HEK293 (cell line): ENCODE measurements at regions not wholly inside any gene's neighbourhood (a gene's known extent, or its start where the extent isn't known, plus 50 kb on each side); places are given as distances from the start of the nearest gene placed in this dataset.

Experiments
- CTCF ChIA-PET: fragments of 350-600 bp; formaldehyde crosslinking; extraction: SDS; loops from one replicate; lab custom pipeline; 2021; ENCODE audit warnings: antibody characterized with exemption; lab: Yijun Ruan, JAX
- POLR2A ChIA-PET: fragments of 300-600 bp; formaldehyde crosslinking; extraction: SDS; loops from one replicate; lab custom pipeline; 2020; ENCODE audit warnings: antibody characterized with exemption, inconsistent platforms; lab: Yijun Ruan, JAX
- H3K27ac ChIP-seq: fragments of 200-500 bp; sonication (Bioruptor generic); 2 replicates; pipeline ENCODE4 v1.5.1; 2014; ENCODE audit warnings: low read depth, low read length, control low read depth, inconsistent platforms; ENCODE audit errors: extremely low read depth
- H3K36me3 ChIP-seq, 2 experiments: fragments of 200-500 bp in 1 of 2; sonication (Bioruptor generic) in 1 of 2; 1 replicate in 1 of 2; 2 replicates in 1 of 2; pipeline ENCODE4 v1.5.1; 2014 to 2017; ENCODE audit warnings: inconsistent platforms in 2 of 2, low read length in 2 of 2; ENCODE audit not compliant: control insufficient read depth in 2 of 2, insufficient read depth in 1 of 2
- H3K4me1 ChIP-seq: fragments of 200-500 bp; sonication (Bioruptor generic); 2 replicates; pipeline ENCODE4 v1.5.1; 2014; ENCODE audit warnings: mild to moderate bottlenecking, low read length, inconsistent platforms; ENCODE audit not compliant: control insufficient read depth, insufficient read depth
- H3K4me3 ChIP-seq: 2 replicates; pipeline ENCODE4 v1.5.1; 2011; ENCODE audit warnings: low read depth, mild to moderate bottlenecking, control low read depth, low read length, moderate library complexity
- H3K9me3 ChIP-seq: fragments of 200-500 bp; sonication (Bioruptor generic); 2 replicates; pipeline ENCODE4 v1.5.1; 2014; ENCODE audit warnings: low read depth, low read length, inconsistent platforms; ENCODE audit not compliant: control insufficient read depth, insufficient read depth
- FEZF1 ChIP-seq: fragments of 450-650 bp; formaldehyde crosslinking; IDR thresholded peaks from 2 replicates; pipeline ENCODE4 v1.5.1; 2016; ENCODE audit warnings: missing biosample characterization, missing genetic modification characterization
- SETDB1 ChIP-seq: IDR thresholded peaks from one replicate; pipeline ENCODE4 v1.6.1; 2017; ENCODE audit warnings: mild to moderate bottlenecking, low read length, moderate library complexity, mixed read lengths; ENCODE audit not compliant: insufficient read length
- ZBTB1 ChIP-seq: fragments of 450-650 bp; formaldehyde crosslinking; IDR thresholded peaks from 2 replicates; pipeline ENCODE4 v1.5.1; 2016; ENCODE audit warnings: missing biosample characterization, missing genetic modification characterization
- ZFP41 ChIP-seq: fragments of 450-650 bp; formaldehyde crosslinking; IDR thresholded peaks from 2 replicates; pipeline ENCODE4 v1.5.1; 2016; ENCODE audit warnings: missing biosample characterization, missing genetic modification characterization, borderline replicate concordance
- ZNF138 ChIP-seq: fragments of 450-650 bp; formaldehyde crosslinking; IDR thresholded peaks from 2 replicates; pipeline ENCODE4 v1.5.1; 2016; ENCODE audit warnings: missing biosample characterization, missing genetic modification characterization, borderline replicate concordance
- ZNF174 ChIP-seq: fragments of 450-650 bp; formaldehyde crosslinking; IDR thresholded peaks from 2 replicates; pipeline ENCODE4 v1.5.0; 2017; ENCODE audit warnings: missing biosample characterization, mild to moderate bottlenecking, missing genetic modification characterization
- ZNF211 ChIP-seq: fragments of 450-650 bp; formaldehyde crosslinking; IDR thresholded peaks from 2 replicates; pipeline ENCODE4 v1.5.1; 2016; ENCODE audit warnings: low read depth, missing biosample characterization, missing genetic modification characterization
- ZNF626 ChIP-seq: fragments of 450-650 bp; sonication (Bioruptor Pico); formaldehyde crosslinking; IDR thresholded peaks from 2 replicates; pipeline ENCODE4 v1.5.1; 2018; ENCODE audit warnings: missing biosample characterization, missing genetic modification characterization, inconsistent platforms
- ZNF768 ChIP-seq: fragments of 450-650 bp; formaldehyde crosslinking; IDR thresholded peaks from 2 replicates; pipeline ENCODE4 v1.5.1; 2018; ENCODE audit warnings: missing biosample characterization, mild to moderate bottlenecking, missing genetic modification characterization
- TF ChIP-seq, protein P1 (sequence below): fragments of 450-650 bp; formaldehyde crosslinking; IDR thresholded peaks from 2 replicates; pipeline ENCODE4 v1.5.1; 2016; ENCODE audit warnings: missing biosample characterization, missing genetic modification characterization
- TF ChIP-seq, protein P2 (sequence below): fragments of 450-650 bp; IDR thresholded peaks from 2 replicates; pipeline ENCODE4 v1.5.1; 2018; ENCODE audit warnings: missing biosample characterization, mild to moderate bottlenecking, missing genetic modification characterization
- TF ChIP-seq, protein P3 (sequence below): fragments of 450-650 bp; formaldehyde crosslinking; IDR thresholded peaks from 2 replicates; pipeline ENCODE4 v1.5.1; 2017; ENCODE audit warnings: missing biosample characterization, mild to moderate bottlenecking, missing genetic modification characterization, moderate library complexity

DNA sequence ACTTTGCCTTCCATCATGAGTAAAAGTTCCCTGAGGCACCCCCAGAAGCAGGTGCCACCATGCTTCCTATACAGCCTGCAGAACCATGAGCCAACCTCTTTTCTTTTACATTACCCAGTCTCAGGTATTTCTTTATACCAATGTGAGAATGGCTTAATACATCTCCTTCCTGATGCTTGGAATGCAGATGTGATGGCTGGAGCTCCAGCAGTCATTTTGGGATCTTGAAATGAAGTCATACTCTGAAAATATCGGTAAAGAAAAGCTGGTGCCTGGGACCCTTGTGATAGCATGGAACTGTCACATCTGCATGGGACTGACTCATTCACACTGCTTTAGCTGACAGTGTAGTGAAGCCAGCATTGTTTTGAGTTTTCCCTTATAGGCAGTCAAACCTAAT is 634.5 kb upstream of the NRP1 start:
- H3K4me1 ChIP-seq: no peaks in the 10 kb centered on the region
- no peaks in the 10 kb centered on the region for H3K9me3 ChIP-seq
- TF ChIP-seq SETDB1: peak; percentile 54
- TF ChIP-seq ZFP41: no peak
- TF ChIP-seq, protein P1, sequence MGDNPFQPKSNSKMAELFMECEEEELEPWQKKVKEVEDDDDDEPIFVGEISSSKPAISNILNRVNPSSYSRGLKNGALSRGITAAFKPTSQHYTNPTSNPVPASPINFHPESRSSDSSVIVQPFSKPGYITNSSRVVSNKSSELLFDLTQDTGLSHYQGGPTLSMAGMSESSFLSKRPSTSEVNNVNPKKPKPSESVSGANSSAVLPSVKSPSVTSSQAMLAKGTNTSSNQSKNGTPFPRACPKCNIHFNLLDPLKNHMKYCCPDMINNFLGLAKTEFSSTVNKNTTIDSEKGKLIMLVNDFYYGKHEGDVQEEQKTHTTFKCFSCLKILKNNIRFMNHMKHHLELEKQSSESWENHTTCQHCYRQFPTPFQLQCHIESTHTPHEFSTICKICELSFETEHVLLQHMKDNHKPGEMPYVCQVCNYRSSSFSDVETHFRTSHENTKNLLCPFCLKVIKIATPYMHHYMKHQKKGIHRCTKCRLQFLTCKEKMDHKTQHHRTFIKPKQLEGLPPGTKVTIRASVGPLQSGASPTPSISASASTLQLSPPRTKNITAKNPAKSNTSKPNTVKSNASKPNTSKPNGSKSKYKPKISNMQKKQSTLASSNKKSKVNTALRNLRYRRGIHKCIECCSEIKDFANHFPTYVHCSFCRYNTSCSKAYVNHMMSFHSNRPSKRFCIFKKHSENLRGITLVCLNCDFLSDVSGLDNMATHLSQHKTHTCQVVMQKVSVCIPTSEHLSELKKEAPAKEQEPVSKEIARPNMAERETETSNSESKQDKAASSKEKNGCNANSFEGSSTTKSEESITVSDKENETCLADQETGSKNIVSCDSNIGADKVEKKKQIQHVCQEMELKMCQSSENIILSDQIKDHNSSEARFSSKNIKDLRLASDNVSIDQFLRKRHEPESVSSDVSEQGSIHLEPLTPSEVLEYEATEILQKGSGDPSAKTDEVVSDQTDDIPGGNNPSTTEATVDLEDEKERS (tag by site-specific recombination): peak; percentile 85
- ChIA-PET CTCF (no interaction called here), POLR2A (no interaction called here)
- no peak overlapping the region for H3K27ac ChIP-seq
- no peak overlapping the region for H3K4me3 ChIP-seq
- no peaks in the 10 kb centered on the region for H3K36me3 ChIP-seq

DNA sequence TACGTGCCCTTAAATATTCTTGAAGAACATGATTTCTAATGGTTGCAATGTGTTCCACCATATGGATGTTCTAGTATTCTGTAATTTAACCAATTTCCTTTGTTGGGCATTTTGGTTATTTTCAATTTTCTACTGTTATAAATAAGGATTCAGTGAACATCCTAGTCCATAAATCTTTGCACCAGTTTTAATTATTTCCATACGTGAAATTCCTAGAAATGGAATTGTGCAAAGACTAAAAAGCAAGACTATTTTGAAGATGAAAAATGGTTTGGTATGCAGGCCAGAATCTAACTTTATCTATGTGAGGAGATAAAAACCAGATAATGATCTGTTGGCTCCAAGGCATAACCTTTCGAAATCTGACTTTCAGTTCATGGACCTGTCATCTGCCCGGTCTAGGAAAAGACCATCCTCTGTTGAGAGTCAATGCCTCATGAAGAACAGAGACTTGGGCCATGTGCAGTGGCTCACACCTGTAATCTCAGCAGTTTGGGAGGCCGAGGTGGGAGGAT is 633.2 kb upstream of the NRP1 start:
- no peaks in the 10 kb centered on the region for H3K4me1 ChIP-seq
- CTCF ChIA-PET: no interaction called here
- TF ChIP-seq ZNF174 (tag by site-specific recombination) (no peak), ZNF626 (tag by site-specific recombination) (no peak), ZNF211 (tag by site-specific recombination) (no peak), SETDB1 (no peak), ZBTB1 (tag by site-specific recombination) (no peak), ZNF138 (no peak), FEZF1 (tag by site-specific recombination) (no peak), ZNF768 (tag by site-specific recombination) (no peak)
- TF ChIP-seq, protein P1 (tag by site-specific recombination): no peak
- TF ChIP-seq, protein P2, sequence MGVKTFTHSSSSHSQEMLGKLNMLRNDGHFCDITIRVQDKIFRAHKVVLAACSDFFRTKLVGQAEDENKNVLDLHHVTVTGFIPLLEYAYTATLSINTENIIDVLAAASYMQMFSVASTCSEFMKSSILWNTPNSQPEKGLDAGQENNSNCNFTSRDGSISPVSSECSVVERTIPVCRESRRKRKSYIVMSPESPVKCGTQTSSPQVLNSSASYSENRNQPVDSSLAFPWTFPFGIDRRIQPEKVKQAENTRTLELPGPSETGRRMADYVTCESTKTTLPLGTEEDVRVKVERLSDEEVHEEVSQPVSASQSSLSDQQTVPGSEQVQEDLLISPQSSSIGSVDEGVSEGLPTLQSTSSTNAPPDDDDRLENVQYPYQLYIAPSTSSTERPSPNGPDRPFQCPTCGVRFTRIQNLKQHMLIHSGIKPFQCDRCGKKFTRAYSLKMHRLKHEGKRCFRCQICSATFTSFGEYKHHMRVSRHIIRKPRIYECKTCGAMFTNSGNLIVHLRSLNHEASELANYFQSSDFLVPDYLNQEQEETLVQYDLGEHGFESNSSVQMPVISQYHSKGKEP (tag by site-specific recombination): no peak
- TF ChIP-seq, protein P3, sequence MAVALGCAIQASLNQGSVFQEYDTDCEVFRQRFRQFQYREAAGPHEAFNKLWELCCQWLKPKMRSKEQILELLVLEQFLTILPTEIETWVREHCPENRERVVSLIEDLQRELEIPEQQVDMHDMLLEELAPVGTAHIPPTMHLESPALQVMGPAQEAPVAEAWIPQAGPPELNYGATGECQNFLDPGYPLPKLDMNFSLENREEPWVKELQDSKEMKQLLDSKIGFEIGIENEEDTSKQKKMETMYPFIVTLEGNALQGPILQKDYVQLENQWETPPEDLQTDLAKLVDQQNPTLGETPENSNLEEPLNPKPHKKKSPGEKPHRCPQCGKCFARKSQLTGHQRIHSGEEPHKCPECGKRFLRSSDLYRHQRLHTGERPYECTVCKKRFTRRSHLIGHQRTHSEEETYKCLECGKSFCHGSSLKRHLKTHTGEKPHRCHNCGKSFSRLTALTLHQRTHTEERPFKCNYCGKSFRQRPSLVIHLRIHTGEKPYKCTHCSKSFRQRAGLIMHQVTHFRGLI (tag by site-specific recombination): no peak
- TF ChIP-seq, all 188 proteins: peak for 0
- H3K4me3 ChIP-seq: no peak overlapping the region
- POLR2A ChIA-PET: no interaction called here
- H3K9me3 ChIP-seq: no peaks in the 10 kb centered on the region
- no peak overlapping the region for H3K27ac ChIP-seq
- no peaks in the 10 kb centered on the region for H3K36me3 ChIP-seq
